Fibroblast of lung (primary cell): ENCODE measurements at regions not wholly inside any gene's neighbourhood (a gene's known extent, or its start where the extent isn't known, plus 50 kb on each side); places are given as distances from the start of the nearest gene placed in this dataset.

Experiments used
- DNase-seq, 2 donors: peaks; one replicate each; pipeline versions ENCODE4 v3.0.0 to v3.0.0-alpha.2; 2010; ENCODE audit warnings: low read depth in 2 of 2
- H2AFZ ChIP-seq: 2 replicates; pipeline ENCODE4 v1.5.1; 2012; ENCODE audit warnings: low read length, control low read depth, inconsistent platforms
- H3K27ac ChIP-seq: 2 replicates; pipeline ENCODE4 v1.5.1; 2011; ENCODE audit warnings: low read length, control low read depth; ENCODE audit not compliant: insufficient read depth
- H3K27me3 ChIP-seq: 2 replicates; pipeline ENCODE4 v1.5.1; 2011; ENCODE audit warnings: mild to moderate bottlenecking, low read length; ENCODE audit not compliant: control insufficient read depth, insufficient read depth
- H3K36me3 ChIP-seq: 2 replicates; pipeline ENCODE4 v1.5.1; 2011; ENCODE audit warnings: low read length; ENCODE audit not compliant: control insufficient read depth, insufficient read depth
- H3K4me1 ChIP-seq: 2 replicates; pipeline ENCODE4 v1.5.1; 2011; ENCODE audit warnings: low read length; ENCODE audit not compliant: control insufficient read depth, insufficient read depth; ENCODE audit errors: extremely low read depth
- H3K4me2 ChIP-seq: 2 replicates; pipeline ENCODE4 v1.5.1; 2011; ENCODE audit warnings: low read length, control low read depth; ENCODE audit not compliant: insufficient read depth; ENCODE audit errors: extremely low read depth
- H3K4me3 ChIP-seq, 4 experiments: fragments of 200-600 bp in 1 of 4; sonication (generic) in 1 of 4; replicated peaks in 1 of 4; 2 replicates each; pipeline ENCODE4 v1.5.1; 2011 to 2016; ENCODE audit warnings: low read length in 4 of 4, low read depth in 3 of 4, mild to moderate bottlenecking in 3 of 4, control low read depth in 2 of 4, inconsistent platforms in 1 of 4, mixed read lengths in 1 of 4; ENCODE audit not compliant: insufficient read depth in 1 of 4; ENCODE audit errors: control extremely low read depth in 1 of 4
- H3K79me2 ChIP-seq: 2 replicates; pipeline ENCODE4 v1.5.1; 2012; ENCODE audit warnings: mild to moderate bottlenecking, low read length, inconsistent platforms; ENCODE audit not compliant: control insufficient read depth, insufficient read depth
- H3K9ac ChIP-seq: 2 replicates; pipeline ENCODE4 v1.5.1; 2011; ENCODE audit warnings: mild to moderate bottlenecking, low read length, control low read depth; ENCODE audit not compliant: insufficient read depth
- H3K9me3 ChIP-seq: 2 replicates; pipeline ENCODE4 v1.5.1; 2012; ENCODE audit warnings: low read depth, low read length; ENCODE audit not compliant: control insufficient read depth, insufficient read depth
- H4K20me1 ChIP-seq: 2 replicates; pipeline ENCODE4 v1.5.1; 2011; ENCODE audit warnings: low read length; ENCODE audit not compliant: control insufficient read depth, insufficient read depth; ENCODE audit errors: extremely low read depth
- CTCF ChIP-seq, 2 donors: IDR thresholded peaks in 1 of 2; conservative IDR thresholded peaks in 1 of 2; 1 replicate in 1 of 2; 2 replicates in 1 of 2; pipeline ENCODE4 v1.5.1; 2011 to 2012; ENCODE audit warnings: low read length in 2 of 2, control low read depth in 1 of 2, inconsistent platforms in 1 of 2, low read depth in 1 of 2, mild to moderate bottlenecking in 1 of 2
- EZH2 ChIP-seq: IDR thresholded peaks from 2 replicates; pipeline ENCODE4 v1.5.1; 2012; ENCODE audit warnings: low read length, control low read depth, mild to moderate bottlenecking; ENCODE audit errors: missing control alignments

- Histone ChIP-seq H3K9ac (no peak overlapping the region), H2AFZ (no peak overlapping the region), H4K20me1 (no peaks in the 10 kb centered on the region), H3K4me3 (no peak overlapping the region), H3K4me1 (no peaks in the 10 kb centered on the region), H3K27me3 (peaks cover 3% of the 10 kb centered on the region), H3K36me3 (no peaks in the 10 kb centered on the region), H3K79me2 (no peaks in the 10 kb centered on the region), H3K9me3 (no peaks in the 10 kb centered on the region), H3K4me2 (no peak overlapping the region), H3K27ac (no peak overlapping the region)
- DNase-seq, result no peak
- TF ChIP-seq EZH2 (no peak), CTCF (conservative IDR thresholded peaks at IDR 0.05 in 1 of 2, IDR thresholded peaks at IDR 0.05 in 1 of 2; ENCODE audit: low read depth in 1 of 2, low read length in 2 of 2) (no peak)
Observed at GRCh38 chr18:57908092-57908491, 105.0 kb upstream of the ATP8B1 start.

GRCh38 chr18:57907550-57907949, 104.4 kb upstream of the ATP8B1 start:
- no peak overlapping the region for H2AFZ ChIP-seq
- no peak overlapping the region for H3K4me2 ChIP-seq
- no peaks in the 10 kb centered on the region for H3K36me3 ChIP-seq
- no peak overlapping the region for H3K4me3 ChIP-seq
- H3K9ac ChIP-seq, result no peak overlapping the region
- no peaks in the 10 kb centered on the region for H3K4me1 ChIP-seq
- no peaks in the 10 kb centered on the region for H3K9me3 ChIP-seq
- no peak for DNase-seq
- H3K27me3 ChIP-seq, result peaks cover 3% of the 10 kb centered on the region
- no peaks in the 10 kb centered on the region for H3K79me2 ChIP-seq
- H4K20me1 ChIP-seq, result no peaks in the 10 kb centered on the region
- TF ChIP-seq EZH2 (no peak), CTCF (conservative IDR thresholded peaks at IDR 0.05 in 1 of 2, IDR thresholded peaks at IDR 0.05 in 1 of 2; ENCODE audit: low read depth in 1 of 2, low read length in 2 of 2) (no peak)
- H3K27ac ChIP-seq, result no peak overlapping the region

GRCh38 chr18:57906852-57907251, 103.7 kb upstream of the ATP8B1 start:
- no peak overlapping the region for H3K4me2 ChIP-seq
- no peak overlapping the region for H3K9ac ChIP-seq
- no peaks in the 10 kb centered on the region for H3K4me1 ChIP-seq
- TF ChIP-seq EZH2 (no peak), CTCF (conservative IDR thresholded peaks at IDR 0.05 in 1 of 2, IDR thresholded peaks at IDR 0.05 in 1 of 2; ENCODE audit: low read depth in 1 of 2, low read length in 2 of 2) (peak in 1 of 2 donors; percentile 22)
- peaks cover 3% of the 10 kb centered on the region for H3K27me3 ChIP-seq
- no peak overlapping the region for H3K27ac ChIP-seq
- no peaks in the 10 kb centered on the region for H3K79me2 ChIP-seq
- no peaks in the 10 kb centered on the region for H3K9me3 ChIP-seq
- H3K36me3 ChIP-seq, result no peaks in the 10 kb centered on the region
- H4K20me1 ChIP-seq, result no peaks in the 10 kb centered on the region
- no peak for DNase-seq
- H2AFZ ChIP-seq, result no peak overlapping the region
- H3K4me3 ChIP-seq, result no peak overlapping the region
